ENCODE measurements at regions not wholly inside any gene's neighbourhood (a gene's known extent, or its start where the extent isn't known, plus 50 kb on each side); places are given as distances from the start of the nearest gene placed in this dataset.

- H3K27ac ChIP-seq (ENCODE audit: low read depth in 1 of 2, low read length in 2 of 2): no peak overlapping the region
- no peak overlapping the region for H3K9ac ChIP-seq (ENCODE audit: insufficient read depth, low read length, poor library complexity, severe bottlenecking)
- no peaks in the 10 kb centered on the region for H3K4me1 ChIP-seq (ENCODE audit: control insufficient read depth in 1 of 2, insufficient read depth in 2 of 2, low read length in 2 of 2)
- no peak overlapping the region for H3K27ac Mint-ChIP-seq
- no peak overlapping the region for H3K4me3 ChIP-seq (replicated peaks in 1 of 3; ENCODE audit: low read depth in 2 of 3, low read length in 3 of 3)
- H3K4me2 ChIP-seq (replicated peaks; ENCODE audit: extremely low read depth, low read length, poor library complexity, severe bottlenecking): no peak overlapping the region
- TF ChIP-seq CTCF (IDR thresholded peaks at IDR 0.05): no peak
- peaks cover 21 to 28% (median 21%) of the 10 kb centered on the region in 3 donors for H3K27me3 Mint-ChIP-seq (ENCODE audit: low read depth in 3 of 3)
- H2AFZ ChIP-seq (ENCODE audit: insufficient read depth, low read depth, low read length, poor library complexity, severe bottlenecking): no peak overlapping the region
- peaks cover 6% of the 10 kb centered on the region for H3K4me1 Mint-ChIP-seq
- peaks cover 0 to 6% (median 0%) of the 10 kb centered on the region in 7 donors for H3K9me3 Mint-ChIP-seq
- no peaks in the 10 kb centered on the region for H4K20me1 ChIP-seq (ENCODE audit: insufficient read depth, low read length)
- H3K9me3 ChIP-seq (replicated peaks in 1 of 2; ENCODE audit: control insufficient read depth in 1 of 2, insufficient read depth in 1 of 2, low read length in 2 of 2): no peaks in the 10 kb centered on the region
- H3K4me3 Mint-ChIP-seq: no peak overlapping the region
- no peaks in the 10 kb centered on the region for H3K36me3 ChIP-seq (replicated peaks in 1 of 2; ENCODE audit: control insufficient read depth in 1 of 2, insufficient read depth in 2 of 2, low read length in 2 of 2)
- H3K36me3 Mint-ChIP-seq: no peaks in the 10 kb centered on the region
- DNase-seq: no peak
- intact Hi-C loops (cut with micrococcal nuclease): no loop called here
- H3K79me2 ChIP-seq (ENCODE audit: insufficient read depth, low read length): no peaks in the 10 kb centered on the region
- peaks cover 3 to 4% of the 10 kb centered on the region in 2 donors for H3K27me3 ChIP-seq (ENCODE audit: control insufficient read depth in 2 of 2, insufficient read depth in 2 of 2, low read length in 2 of 2)
- 94% methylated on average over 2 of the region's 2 CpGs for WGBS (ENCODE audit: insufficient coverage)
These were observed 177.0 kb upstream of the MVB12B start for GRCh38 chr9:126149661-126150060.

GRCh38 chr9:126150411-126151030 lies 176.1 kb upstream of the MVB12B start:
- Mint-ChIP-seq H3K4me3 (no peak overlapping the region), H3K27me3 (ENCODE audit: low read depth in 3 of 3) (peaks cover 20 to 28% (median 21%) of the 10 kb centered on the region in 3 donors), H3K27ac (no peak overlapping the region), H3K9me3 (peaks cover 0 to 6% (median 0%) of the 10 kb centered on the region in 7 donors), H3K4me1 (peaks cover 6% of the 10 kb centered on the region), H3K36me3 (no peaks in the 10 kb centered on the region)
- Histone ChIP-seq H3K27ac (ENCODE audit: low read depth in 1 of 2, low read length in 2 of 2) (no peak overlapping the region), H3K4me1 (ENCODE audit: control insufficient read depth in 1 of 2, insufficient read depth in 2 of 2, low read length in 2 of 2) (no peaks in the 10 kb centered on the region), H4K20me1 (ENCODE audit: insufficient read depth, low read length) (no peaks in the 10 kb centered on the region), H3K27me3 (ENCODE audit: control insufficient read depth in 2 of 2, insufficient read depth in 2 of 2, low read length in 2 of 2) (peaks cover 3 to 4% of the 10 kb centered on the region in 2 donors), H3K36me3 (replicated peaks in 1 of 2; ENCODE audit: control insufficient read depth in 1 of 2, insufficient read depth in 2 of 2, low read length in 2 of 2) (no peaks in the 10 kb centered on the region), H3K9me3 (replicated peaks in 1 of 2; ENCODE audit: control insufficient read depth in 1 of 2, insufficient read depth in 1 of 2, low read length in 2 of 2) (no peaks in the 10 kb centered on the region), H3K9ac (ENCODE audit: insufficient read depth, low read length, poor library complexity, severe bottlenecking) (no peak overlapping the region), H3K4me2 (replicated peaks; ENCODE audit: extremely low read depth, low read length, poor library complexity, severe bottlenecking) (no peak overlapping the region), H2AFZ (ENCODE audit: insufficient read depth, low read depth, low read length, poor library complexity, severe bottlenecking) (no peak overlapping the region), H3K4me3 (replicated peaks in 1 of 3; ENCODE audit: low read depth in 2 of 3, low read length in 3 of 3) (no peak overlapping the region), H3K79me2 (ENCODE audit: insufficient read depth, low read length) (no peaks in the 10 kb centered on the region)
- intact Hi-C loops (cut with micrococcal nuclease): no loop called here
- DNase-seq: no peak
- 56% methylated on average over 2 of the region's 6 CpGs for WGBS (ENCODE audit: insufficient coverage)
- no peak for TF ChIP-seq CTCF (IDR thresholded peaks at IDR 0.05)

Measured in CD14-positive monocyte (primary cell).